NCI-H526 (cell line): ENCODE measurements at regions not wholly inside any gene's neighbourhood (a gene's known extent, or its start where the extent isn't known, plus 50 kb on each side); places are given as distances from the start of the nearest gene placed in this dataset.
A peak's percentile ranks its signal among the peaks of the same experiment; 100 is the strongest.
"Not testable (repeated sequence)": the region's sequence is repeated elsewhere in the genome, so short reads cannot be mapped to it uniquely, and the experiment has no call there.

ENCODE experiments used
- DNase-seq, 2 experiments: peaks; one replicate each; lab custom pipeline; 2025; lab: John Stamatoyannopoulos, UW

DNA sequence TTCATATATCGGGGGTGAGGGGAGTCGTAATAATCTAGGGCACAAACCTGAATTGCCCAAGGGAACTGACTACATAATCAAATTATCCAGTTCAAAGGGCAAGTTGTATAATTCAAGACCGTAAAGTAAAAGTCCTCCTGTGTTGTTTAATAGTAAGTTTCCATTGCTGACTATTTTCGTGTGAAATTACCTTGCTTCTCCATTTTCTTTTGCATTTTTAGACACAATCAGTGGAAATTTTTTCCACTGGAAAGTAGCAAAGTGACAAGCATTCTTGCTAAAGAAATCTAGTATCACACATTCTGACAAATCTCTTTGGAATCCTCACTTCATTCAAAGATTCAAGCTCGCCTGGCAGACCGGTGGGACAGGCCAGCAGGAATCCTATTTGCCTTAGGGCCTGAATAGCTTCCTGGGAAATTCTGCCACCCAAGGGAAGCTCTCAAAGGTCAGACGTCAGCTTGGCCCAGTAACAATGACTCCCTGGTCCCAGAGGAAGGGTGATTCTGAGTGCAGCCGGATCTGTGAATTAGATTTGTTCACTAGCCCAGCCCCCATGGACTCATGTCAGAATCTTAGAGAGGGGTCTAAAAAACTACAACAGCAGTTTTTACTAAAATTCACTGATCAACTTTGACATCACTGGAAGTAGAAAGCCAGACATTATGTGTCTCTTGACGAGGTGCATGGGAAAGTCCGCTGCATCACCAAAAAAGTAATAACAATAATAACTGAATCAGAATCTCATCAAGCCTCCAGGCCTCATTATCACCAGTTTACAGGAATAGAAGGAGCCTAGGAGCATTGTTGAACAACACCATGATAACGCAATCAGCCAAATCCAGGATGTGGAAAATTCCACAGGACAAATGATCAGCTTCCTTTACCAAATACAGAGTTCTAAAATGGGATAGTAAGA lies 161.0 kb downstream of the SKIDA1 start:
- peak in 1 of 2 experiments; percentile 20 for DNase-seq

DNA sequence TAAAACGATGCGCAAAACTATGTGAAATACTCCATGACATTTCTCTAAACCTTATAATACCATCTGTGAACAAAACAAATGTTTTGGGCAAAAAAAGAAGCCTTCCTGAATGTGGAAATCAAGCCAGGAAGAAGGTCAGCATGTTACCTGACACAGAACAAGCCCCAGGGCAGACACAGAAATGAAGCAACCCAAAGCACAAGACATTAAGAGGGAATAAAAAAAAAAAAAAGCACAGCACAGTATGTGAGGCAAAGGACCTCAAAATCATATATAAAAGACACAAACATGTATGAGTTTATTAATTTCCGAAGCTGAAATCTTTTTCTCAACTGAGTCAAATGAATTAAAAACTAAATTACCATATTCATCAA lies 161.8 kb downstream of the SKIDA1 start:
- DNase-seq: no peak

DNA sequence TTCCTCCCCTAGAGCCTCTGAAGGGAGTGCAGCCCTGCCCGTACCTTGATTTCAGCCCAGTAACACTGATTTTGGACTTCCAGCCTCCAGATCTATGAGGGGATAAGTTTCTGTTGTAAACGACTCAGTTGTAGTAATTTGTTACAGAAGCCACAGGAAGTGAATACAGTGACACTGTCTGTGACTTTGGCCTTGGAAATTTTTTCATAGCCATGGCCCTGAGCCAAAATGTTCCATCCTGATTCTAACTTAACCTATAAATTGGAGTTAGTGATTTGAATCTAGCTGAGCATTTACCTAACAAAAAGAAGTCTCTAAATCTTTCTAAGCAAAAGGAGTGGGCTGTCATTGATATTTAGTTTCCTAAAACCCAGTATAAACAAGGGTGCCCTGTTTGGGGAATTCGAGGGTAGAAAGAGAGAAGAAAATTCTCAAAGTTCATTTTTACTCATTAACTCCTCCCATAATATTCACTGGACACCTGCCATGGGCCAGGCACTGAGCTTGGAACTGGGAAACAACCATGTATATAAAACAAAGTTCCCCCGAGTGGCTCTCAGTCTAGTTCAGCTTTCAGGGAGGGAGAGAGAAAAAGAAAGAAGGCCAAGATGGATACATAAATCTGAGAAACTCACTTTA lies 162.3 kb downstream of the SKIDA1 start:
- no peak for DNase-seq

DNA sequence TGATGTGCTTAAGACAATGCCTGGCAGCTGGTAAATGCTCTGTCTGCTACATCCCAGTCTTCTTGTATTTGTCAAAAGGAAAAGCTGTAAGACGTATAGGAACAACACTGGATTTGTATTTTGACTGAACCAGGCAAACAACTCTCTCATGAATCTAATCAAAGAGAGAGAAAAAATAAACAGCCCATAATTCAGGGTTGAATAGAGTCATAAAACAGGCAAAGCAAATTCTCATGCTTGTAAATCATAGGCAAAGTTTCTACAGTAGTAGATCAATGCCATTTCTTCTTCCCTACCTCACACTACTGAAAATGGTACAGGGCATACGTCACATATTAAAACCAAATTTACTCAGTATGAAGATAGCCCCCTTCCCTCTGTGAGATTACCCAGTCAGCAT lies 166.3 kb downstream of the SKIDA1 start:
- DNase-seq: peak; percentile 9 to 22

DNA sequence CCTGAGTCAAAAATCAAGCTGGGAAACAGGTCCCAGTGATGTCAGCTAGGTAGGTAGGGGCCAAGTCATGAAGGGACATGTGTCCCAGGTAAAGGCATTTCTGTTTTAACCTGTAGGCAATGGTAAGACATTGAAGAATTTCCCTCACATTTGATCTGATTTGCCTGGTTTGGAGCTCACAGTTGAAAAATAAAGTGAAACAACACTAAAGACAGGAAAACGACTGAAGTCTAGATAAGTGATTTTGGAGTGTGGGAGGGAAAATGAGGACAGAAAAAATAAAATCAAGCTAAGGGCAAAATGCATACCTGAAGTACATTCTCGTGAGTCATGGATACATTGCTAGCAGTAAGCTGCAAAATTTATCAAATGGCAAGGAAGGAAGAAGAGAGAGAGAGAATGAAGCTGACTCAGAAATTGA lies 169.9 kb downstream of the SKIDA1 start:
- no peak for DNase-seq

DNA sequence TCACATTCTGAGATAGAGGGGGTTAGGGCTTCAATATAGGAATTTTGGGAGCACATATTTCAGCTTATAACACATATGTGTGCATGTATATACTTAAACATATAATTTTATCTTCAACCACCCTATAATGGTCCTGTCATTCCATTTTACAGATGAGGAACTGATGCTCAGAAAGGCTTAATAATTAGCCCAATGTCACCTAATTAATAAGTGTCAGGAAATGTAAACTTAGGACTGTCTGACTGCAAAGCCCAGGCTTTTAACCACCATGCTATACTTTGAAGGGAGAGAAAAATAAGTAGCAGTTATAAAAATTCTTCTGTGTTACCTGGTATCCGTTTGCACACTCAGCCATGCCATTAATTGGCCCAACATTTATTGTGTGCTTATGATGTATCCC lies 172.6 kb downstream of the SKIDA1 start:
- DNase-seq: no peak

DNA sequence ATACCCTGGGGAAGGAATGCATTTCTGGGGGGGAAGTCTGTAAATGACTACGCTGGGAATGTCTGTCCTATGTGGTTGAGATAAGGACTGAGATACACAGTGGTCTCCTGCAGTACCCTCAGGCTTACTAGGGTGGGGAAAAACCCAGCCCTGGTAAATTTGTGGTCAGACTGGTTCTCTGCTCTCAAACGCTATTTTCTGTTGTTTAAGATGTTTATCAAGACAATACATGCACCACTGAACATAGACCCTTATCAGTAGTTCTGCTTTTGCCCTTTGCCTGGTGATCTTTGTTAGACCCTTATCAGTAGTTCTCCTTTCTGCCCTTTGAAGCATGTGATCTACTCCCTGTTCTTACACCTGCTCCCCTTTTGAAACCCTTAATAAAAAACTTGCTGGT lies 173.9 kb downstream of the SKIDA1 start:
- not testable (repeated sequence) for DNase-seq

DNA sequence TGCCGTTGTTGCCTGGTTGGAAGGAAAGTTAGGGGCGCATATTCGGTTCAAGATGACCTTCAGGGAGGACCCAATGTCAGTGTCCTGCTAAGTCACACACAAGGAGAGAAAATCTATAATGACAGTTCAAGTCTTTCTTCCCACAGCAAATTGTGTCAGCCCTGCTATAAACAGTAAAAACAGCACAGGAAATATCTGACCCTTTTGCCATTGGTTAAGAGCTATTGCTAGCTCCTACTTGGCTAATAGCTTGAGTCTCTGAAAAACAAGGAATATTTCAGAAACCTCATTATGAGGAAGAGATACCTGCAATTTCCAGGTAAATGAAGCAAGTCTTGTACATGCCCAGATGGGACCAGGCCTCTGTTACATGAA lies 175.6 kb downstream of the SKIDA1 start:
- no peak for DNase-seq

DNA sequence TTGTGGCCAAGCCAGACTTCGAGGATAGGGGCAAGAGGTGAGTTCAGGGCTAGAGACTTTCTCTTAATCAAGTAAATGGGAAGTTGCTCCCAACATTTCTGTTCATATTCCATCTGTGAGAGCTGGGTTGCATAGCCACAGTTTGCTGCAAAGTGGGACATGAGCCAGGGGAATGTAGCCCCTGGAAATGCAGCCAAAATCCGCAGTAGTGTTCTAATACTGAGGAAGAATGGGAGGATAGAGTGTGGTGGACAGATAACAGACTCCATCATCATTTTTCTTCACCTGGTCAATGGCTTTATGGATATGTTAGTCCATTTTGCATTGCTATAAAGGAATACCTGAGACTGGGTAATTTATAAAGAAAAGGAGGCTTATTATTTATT lies 177.7 kb downstream of the SKIDA1 start:
- DNase-seq: no peak

DNA sequence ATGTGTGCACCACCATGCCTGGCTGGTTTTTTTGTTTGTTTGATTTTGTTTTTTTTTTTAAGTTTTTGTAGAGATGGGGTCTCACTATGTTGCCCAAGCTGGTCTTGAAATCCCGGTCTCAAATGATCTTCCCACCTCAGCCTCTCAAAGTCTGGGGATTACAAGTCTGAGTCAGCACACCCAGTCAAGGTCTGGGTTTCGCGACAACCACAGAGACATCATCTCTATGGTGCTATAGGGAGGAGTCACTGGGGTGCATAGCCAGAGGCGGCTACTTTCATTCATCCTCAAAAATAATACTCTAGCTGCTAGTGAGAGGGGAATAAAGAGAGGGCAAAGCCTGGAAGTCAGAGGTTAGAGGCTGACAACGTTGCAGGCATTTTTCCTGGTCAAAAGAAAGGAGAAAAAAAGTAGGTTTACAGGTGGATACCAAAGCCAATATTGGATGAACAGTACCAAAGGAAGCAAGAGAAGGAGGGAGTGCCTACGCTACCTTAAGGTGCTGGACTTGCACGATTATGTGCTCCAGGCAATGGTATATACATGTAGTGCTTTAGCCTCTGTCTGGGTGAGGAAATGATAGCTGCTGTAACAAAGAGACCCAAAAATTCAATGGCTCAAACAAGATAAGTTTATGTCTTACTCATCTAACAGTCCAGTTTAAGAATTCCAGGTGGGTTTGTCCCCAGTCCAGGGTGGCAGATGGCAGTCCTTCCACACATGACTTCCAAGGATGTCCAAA lies 178.3 kb downstream of the SKIDA1 start:
- DNase-seq: no peak

DNA sequence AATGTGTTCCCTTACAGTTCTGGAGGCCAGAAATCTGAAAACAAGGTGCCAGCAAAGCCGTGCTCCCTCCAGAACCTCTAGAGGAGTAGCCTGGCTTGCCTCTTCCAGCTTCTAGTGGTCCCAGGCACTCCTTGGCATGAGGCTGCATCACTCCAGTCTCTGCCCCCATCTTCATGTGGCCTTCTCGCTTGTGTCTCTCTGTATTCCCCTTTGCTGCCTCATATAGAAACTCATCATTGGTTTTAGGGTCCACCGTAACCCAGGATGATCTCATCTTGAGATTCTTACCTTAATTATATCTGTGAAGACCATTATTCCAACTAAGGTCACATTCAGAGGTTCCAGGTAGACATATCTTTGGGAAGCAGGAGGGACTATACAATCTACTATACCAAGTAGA lies 182.4 kb downstream of the SKIDA1 start:
- no peak for DNase-seq

DNA sequence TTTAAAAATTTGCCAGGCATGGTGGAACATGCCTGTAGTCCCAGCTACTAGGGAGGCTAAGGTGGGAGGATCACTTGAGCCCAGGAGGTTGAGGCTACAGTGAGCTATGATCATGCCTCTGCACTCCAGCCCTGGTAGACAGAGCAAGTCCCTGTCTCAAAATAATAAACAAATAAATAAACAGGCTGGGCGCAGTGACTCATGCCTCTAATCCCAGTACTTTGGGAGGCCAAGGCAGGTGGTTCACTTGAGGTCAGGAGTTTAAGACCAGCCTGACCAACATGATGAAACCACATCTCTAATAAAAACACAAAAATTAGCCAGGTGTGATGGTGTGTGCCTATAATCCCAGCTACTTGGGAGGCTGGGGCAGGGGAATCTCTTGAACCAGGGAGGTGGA lies 183.0 kb downstream of the SKIDA1 start:
- not testable (repeated sequence) for DNase-seq

DNA sequence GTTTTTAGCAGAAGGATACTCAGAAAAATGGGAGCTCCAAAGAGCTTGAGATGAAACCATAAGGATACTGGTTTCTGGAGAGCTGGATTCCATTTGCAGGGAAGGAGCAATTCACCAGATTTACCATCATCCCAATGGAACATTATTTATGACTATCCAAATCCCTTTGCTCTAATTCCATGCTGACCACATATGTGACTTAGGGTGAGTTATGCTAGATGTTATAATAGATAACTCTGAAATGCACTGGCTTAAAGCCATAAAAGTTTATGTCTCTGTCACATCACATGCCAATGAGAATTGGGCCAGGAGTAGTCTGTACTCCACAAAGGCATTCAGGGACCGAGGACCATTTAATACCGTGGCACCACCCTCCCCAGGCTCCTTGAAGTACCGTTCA lies 185.2 kb downstream of the SKIDA1 start:
- no peak for DNase-seq

DNA sequence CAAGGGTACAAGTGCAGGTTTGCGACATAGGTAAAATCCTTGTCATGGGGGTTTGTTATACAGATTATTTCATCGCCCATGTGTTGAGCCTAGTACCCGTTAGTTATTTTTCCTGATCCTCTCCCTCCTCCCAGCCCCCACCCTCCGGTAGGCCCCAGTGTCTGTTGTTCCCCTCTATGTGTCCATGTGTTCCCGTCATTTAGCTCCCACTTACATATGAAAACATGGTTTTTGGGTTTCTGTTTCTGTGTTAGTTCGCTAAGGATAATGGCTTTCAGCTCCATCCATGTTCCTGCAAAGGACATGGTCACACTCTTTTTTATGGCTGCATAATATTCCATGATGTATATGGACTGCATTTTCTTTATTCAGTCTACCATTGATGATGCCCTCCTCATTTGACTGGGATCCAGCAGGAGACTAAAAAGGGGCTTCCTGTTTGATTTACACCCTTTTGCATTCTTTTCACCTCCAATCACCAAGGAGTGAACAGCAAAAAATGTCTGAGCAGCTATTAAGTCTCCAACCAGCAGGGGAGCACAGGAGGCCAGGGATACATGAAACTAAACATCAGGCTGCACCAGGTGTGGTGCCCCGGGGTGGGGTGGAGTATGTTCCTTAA lies 188.2 kb downstream of the SKIDA1 start:
- DNase-seq: no peak

DNA sequence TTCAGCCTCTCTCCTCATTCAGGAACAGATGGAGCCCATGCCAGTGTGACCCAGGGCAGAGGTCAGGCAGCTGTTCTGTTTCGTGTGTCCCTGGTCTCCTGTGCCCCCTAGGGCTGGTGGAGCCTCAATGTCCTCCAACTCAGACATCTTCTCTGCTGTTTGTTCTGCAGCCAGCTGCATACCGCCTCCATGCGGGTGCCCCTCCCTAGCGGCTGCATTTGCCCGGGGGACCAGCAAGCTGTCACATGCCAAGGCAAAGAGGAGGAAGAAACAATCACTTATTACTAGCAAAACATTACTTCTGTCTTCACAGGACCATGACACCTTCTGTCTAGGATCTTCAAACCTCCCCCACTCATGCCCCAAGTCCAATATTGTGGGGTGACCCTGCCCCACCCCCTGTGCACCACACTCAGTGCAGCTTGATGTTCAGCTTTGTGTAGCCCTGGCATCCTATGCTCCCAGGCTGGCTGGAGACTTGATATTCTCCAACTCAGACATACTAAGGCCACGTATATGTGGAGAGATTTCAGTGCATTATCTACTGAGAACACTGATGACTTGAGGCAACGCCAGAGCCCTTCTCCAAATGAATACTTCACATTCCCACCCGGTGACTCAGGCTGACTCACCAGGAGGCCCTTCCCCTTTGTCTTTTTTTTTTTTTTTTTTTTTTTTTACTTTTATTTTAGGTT lies 188.9 kb downstream of the SKIDA1 start:
- no peak for DNase-seq

DNA sequence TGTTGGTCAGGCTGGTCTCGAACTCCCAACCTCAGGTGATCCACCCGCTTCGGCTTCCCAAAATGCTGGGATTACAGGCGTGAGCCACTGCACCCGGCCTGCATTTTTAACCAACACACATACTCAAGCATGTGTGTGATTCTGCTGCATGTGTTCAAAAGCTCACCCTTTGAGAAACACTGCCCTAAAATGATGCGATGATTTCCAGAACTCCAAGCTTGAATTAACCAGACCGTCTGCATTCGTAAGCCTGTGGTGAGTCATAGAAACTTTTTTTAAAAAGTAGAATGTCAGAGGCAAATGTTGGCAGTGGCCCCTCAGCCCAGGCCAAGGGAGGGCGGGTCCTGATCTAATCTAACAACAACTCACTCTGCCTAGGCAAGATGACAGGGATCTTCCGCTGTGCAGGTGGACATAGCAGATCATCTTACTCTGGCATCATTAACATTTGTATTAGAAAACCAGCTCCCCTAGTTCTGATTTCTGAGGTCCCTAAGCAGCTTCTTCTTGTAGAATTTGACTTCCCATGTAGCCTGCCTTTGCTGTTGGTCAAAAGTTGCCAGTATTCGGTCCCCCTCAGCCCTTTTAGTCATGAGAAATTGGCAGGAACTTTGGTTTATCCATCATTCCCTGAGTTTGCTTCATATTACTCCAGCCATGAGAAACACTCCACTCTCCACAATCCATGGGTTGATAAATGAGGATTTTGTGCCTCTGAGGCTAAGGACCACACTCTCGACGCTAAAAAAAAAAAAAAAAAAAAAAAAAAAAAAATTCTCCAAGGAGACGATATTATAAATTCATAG lies 190.4 kb downstream of the SKIDA1 start:
- no peak for DNase-seq

DNA sequence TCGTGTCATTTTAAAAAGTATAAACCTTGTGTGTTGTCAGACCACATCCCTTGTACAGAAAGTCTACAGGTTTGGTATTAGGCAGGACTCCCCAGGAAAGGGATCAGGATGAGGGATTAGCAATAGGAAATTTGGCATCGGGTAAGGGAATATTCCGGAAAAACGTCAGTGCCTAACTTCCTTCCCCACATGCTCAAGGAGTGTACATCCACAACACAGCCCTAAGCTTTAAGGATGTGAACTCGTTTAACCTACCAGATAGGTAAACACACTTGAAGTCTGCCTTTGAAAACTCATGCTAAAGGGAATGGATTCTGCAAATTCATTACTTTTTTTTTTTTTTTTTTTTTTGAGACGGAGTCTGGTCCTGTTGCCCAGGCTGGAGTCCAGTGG lies 194.9 kb downstream of the SKIDA1 start:
- no peak for DNase-seq

DNA sequence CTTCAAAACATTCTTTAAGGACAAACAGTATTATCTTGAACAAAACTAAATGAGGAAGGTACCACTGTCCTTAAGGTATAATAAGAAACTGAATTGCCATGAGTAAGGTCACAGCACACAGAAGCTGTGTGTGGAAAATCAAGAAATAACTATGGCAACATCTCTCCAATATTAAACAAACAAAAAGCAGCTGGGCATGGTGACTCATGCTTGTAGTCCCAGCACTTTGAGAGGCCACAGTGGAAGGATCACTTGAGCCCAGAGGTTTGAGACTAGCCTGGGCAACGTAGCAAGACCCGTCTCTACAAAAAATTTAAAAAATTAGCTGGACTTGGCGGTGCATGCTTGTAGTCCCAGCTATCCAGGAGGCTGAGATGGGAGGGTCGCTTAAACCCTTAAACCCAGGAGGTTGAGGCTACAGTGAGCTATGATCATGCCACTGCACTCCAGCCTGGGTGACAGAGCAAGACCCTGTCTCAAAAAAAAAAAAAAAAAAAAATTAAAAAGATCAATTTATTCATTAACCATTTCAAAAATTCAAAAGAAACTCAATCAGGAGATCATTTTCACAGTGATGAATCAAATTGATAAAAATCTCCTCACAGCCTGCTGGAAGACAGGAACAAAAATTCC lies 195.4 kb downstream of the SKIDA1 start:
- no peak for DNase-seq

DNA sequence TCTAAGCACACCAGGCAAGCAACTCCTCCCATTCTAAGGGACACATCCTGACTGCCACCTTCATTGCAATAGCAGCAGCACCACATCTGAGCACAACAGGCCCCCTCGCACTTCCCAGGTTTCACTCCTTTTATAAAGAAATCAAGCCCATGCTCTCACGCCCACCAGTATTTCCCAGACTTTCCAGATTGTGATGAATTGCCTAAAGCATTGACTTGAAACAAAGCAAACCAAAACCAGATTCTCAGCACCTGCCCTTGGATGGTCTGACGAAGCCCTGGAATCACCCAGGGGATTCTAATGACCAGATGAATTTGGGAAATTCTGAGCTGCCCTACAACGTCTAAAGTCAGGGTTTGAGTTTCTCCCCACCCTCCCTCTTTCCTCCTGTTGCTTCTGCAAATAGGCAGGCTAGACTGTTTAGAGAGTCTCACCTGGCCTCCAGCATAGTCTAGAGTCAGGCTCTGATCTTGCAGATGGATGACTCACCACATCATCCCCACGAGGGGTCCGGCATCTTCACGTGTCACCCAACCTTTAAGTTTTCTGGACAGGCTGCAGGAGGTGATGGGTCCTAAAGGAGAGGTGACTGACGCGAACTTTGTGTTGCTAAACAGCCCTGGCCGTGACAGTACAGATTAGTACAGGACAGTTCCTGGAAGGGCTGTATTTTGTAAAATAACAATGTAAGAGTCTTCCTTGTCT lies 198.0 kb downstream of the SKIDA1 start:
- no peak for DNase-seq
